Esophagus (tissue), 2 donors: ENCODE measurements at regions not wholly inside any gene's neighbourhood (a gene's known extent, or its start where the extent isn't known, plus 50 kb on each side); places are given as distances from the start of the nearest gene placed in this dataset.
"Not testable (repeated sequence)": the region's sequence is repeated elsewhere in the genome, so short reads cannot be mapped to it uniquely, and the experiment has no call there.

ENCODE experiments used
- H3K27ac ChIP-seq, 2 donors: one replicate each; pipeline ENCODE4 v1.5.1; 2013; ENCODE audit warnings: low read depth in 2 of 2, mild to moderate bottlenecking in 2 of 2, inconsistent platforms in 1 of 2, low read length in 1 of 2, moderate library complexity in 1 of 2
- H3K27me3 ChIP-seq, 2 donors: one replicate each; pipeline ENCODE4 v1.6.1; 2013; ENCODE audit warnings: low read length in 2 of 2, control low read depth in 1 of 2, mild to moderate bottlenecking in 1 of 2; ENCODE audit not compliant: insufficient read depth in 2 of 2, control insufficient read depth in 1 of 2
- H3K36me3 ChIP-seq, 2 donors: one replicate each; pipeline ENCODE4 v1.6.1; 2013; ENCODE audit warnings: low read length in 1 of 2; ENCODE audit not compliant: control insufficient read depth in 2 of 2, insufficient read depth in 2 of 2
- H3K4me1 ChIP-seq, 2 donors: one replicate each; pipeline ENCODE4 v1.6.1; 2013; ENCODE audit warnings: low read length in 1 of 2; ENCODE audit not compliant: control insufficient read depth in 2 of 2, insufficient read depth in 2 of 2
- H3K4me3 ChIP-seq, 2 donors: one replicate each; pipeline ENCODE4 v1.5.1; 2013; ENCODE audit warnings: low read length in 2 of 2, mild to moderate bottlenecking in 2 of 2, low read depth in 1 of 2, moderate library complexity in 1 of 2
- H3K9me3 ChIP-seq, 2 donors: one replicate each; pipeline ENCODE4 v1.6.1; 2013; ENCODE audit warnings: mild to moderate bottlenecking in 2 of 2, low read depth in 1 of 2, low read length in 1 of 2, moderate library complexity in 1 of 2; ENCODE audit not compliant: control insufficient read depth in 2 of 2, insufficient read depth in 1 of 2
- WGBS, 2 donors: extraction: QIAGEN DNeasy Blood & Tissue Kit; methylation state at CpG; one replicate each; pipeline ENCODE4 v1.1.7; 2013; 5-methylcytosine and 5-hydroxymethylcytosine counted together
- donor health status: healthy with polysubstance abuse.
- donor health status: Bipolar disorder and iron deficiency.

GRCh38 chr7:34569975-34570699 is 87.9 kb upstream of the NPSR1 start:
- H3K4me3 ChIP-seq = no peak overlapping the region
- H3K9me3 ChIP-seq = no peaks in the 10 kb centered on the region
- H3K27me3 ChIP-seq = no peaks in the 10 kb centered on the region
- H3K36me3 ChIP-seq = no peaks in the 10 kb centered on the region
- 81 to 82% methylated on average over 6 of the region's 6 CpGs for WGBS, 2 donors
- no peak overlapping the region for H3K27ac ChIP-seq
- H3K4me1 ChIP-seq = no peaks in the 10 kb centered on the region

- Histone ChIP-seq H3K27ac (no peak overlapping the region), H3K36me3 (no peaks in the 10 kb centered on the region), H3K4me3 (no peak overlapping the region), H3K9me3 (no peaks in the 10 kb centered on the region), H3K27me3 (no peaks in the 10 kb centered on the region), H3K4me1 (no peaks in the 10 kb centered on the region)
- 66 to 71% methylated on average over 2 of the region's 2 CpGs for WGBS, 2 donors
These were observed 83.0 kb upstream of the NPSR1 start for GRCh38 chr7:34575006-34575405.

GRCh38 chr7:34577934-34578333 is 80.1 kb upstream of the NPSR1 start:
- H3K36me3 ChIP-seq, H3K4me3 ChIP-seq, H3K9me3 ChIP-seq, H3K27ac ChIP-seq, H3K4me1 ChIP-seq, H3K27me3 ChIP-seq: not testable (repeated sequence)
- 93 to 98% methylated on average over 1 of the region's 1 CpG for WGBS, 2 donors

- not testable (repeated sequence) for H3K4me1 ChIP-seq, H3K27ac ChIP-seq, H3K27me3 ChIP-seq, H3K4me3 ChIP-seq, H3K9me3 ChIP-seq, H3K36me3 ChIP-seq
- 79 to 88% methylated on average over 6 of the region's 6 CpGs for WGBS, 2 donors
These were observed 76.3 kb upstream of the NPSR1 start for GRCh38 chr7:34581698-34582097.

GRCh38 chr7:34584526-34584925 is 73.5 kb upstream of the NPSR1 start:
- H3K9me3 ChIP-seq = no peaks in the 10 kb centered on the region
- no peaks in the 10 kb centered on the region for H3K36me3 ChIP-seq
- no peak overlapping the region for H3K4me3 ChIP-seq
- no peak overlapping the region for H3K27ac ChIP-seq
- H3K27me3 ChIP-seq = no peaks in the 10 kb centered on the region
- 82 to 92% methylated on average over 6 of the region's 6 CpGs for WGBS, 2 donors
- H3K4me1 ChIP-seq = no peaks in the 10 kb centered on the region

- H3K27me3 ChIP-seq = no peaks in the 10 kb centered on the region
- no peaks in the 10 kb centered on the region for H3K9me3 ChIP-seq
- no peak overlapping the region for H3K4me3 ChIP-seq
- no peaks in the 10 kb centered on the region for H3K4me1 ChIP-seq
- no peaks in the 10 kb centered on the region for H3K36me3 ChIP-seq
- H3K27ac ChIP-seq = no peak overlapping the region
- 77 to 81% methylated on average over 2 of the region's 2 CpGs for WGBS, 2 donors
These were observed 61.1 kb upstream of the NPSR1 start for GRCh38 chr7:34596887-34597286.

GRCh38 chr7:34603711-34604444 is 54.1 kb upstream of the NPSR1 start:
- no peaks in the 10 kb centered on the region for H3K9me3 ChIP-seq
- H3K27ac ChIP-seq = no peak overlapping the region
- no peaks in the 10 kb centered on the region for H3K4me1 ChIP-seq
- no peaks in the 10 kb centered on the region for H3K27me3 ChIP-seq
- no peak overlapping the region for H3K4me3 ChIP-seq
- H3K36me3 ChIP-seq = no peaks in the 10 kb centered on the region
- 61 to 71% methylated on average over 3 of the region's 3 CpGs for WGBS, 2 donors
